Breast epithelium (tissue), 4 donors: ENCODE measurements at regions not wholly inside any gene's neighbourhood (a gene's known extent, or its start where the extent isn't known, plus 50 kb on each side); places are given as distances from the start of the nearest gene placed in this dataset.

Experiments used
- DNase-seq, 2 donors: peaks; one replicate each; pipeline ENCODE4 v3.0.0-alpha.2; 2019; ENCODE audit warnings: low spot score in 2 of 2
- H3K27ac ChIP-seq, 2 donors: fragments of 200-600 bp; sonication (generic) in 1 of 2; one replicate each; pipeline ENCODE4 v1.5.1; 2016 to 2019; ENCODE audit warnings: mild to moderate bottlenecking in 1 of 2
- H3K27me3 ChIP-seq, 2 donors: fragments of 200-600 bp; sonication (generic) in 1 of 2; one replicate each; pipeline versions ENCODE4 v1.5.1 to v1.6.0; 2017 to 2019; ENCODE audit warnings: control low read depth in 1 of 2, mild to moderate bottlenecking in 1 of 2
- H3K36me3 ChIP-seq: fragments of 200-600 bp; one replicate; pipeline ENCODE4 v1.5.1; 2019
- H3K4me1 ChIP-seq, 2 donors: fragments of 200-600 bp; sonication (generic); one replicate each; pipeline ENCODE4 v1.5.1; 2016 to 2019; ENCODE audit warnings: control low read depth in 1 of 2
- H3K4me3 ChIP-seq, 3 donors: fragments of 200-600 bp; sonication (generic); 1 replicate in 2 of 3; 2 replicates in 1 of 3; pipeline ENCODE4 v1.5.1; 2016 to 2019; ENCODE audit warnings: mild to moderate bottlenecking in 3 of 3, moderate library complexity in 2 of 3
- H3K9me3 ChIP-seq, 2 donors: fragments of 200-600 bp; sonication (generic) in 1 of 2; one replicate each; pipeline ENCODE4 v1.5.1; 2016 to 2019; ENCODE audit warnings: control low read depth in 1 of 2
- CTCF ChIP-seq, 3 donors: fragments of 450-650 bp; IDR thresholded peaks; one replicate each; pipeline ENCODE4 v1.5.1; 2016 to 2017; ENCODE audit warnings: antibody characterized with exemption in 3 of 3, mild to moderate bottlenecking in 3 of 3, moderate library complexity in 3 of 3
- POLR2A ChIP-seq: fragments of 450-650 bp; IDR thresholded peaks from one replicate; pipeline ENCODE4 v1.6.1; 2016; ENCODE audit warnings: antibody characterized with exemption, mild to moderate bottlenecking, moderate library complexity
- POLR2AphosphoS5 ChIP-seq, 3 donors: sonication (generic); formaldehyde crosslinking; IDR thresholded peaks; one replicate each; pipeline ENCODE4 v1.6.1; 2017; ENCODE audit warnings: antibody characterized with exemption in 3 of 3
- intact Hi-C: fragments of 100-400 bp; cut with DNase I; formaldehyde crosslinking; loops from one replicate; pipeline ENCODE4 v1.15.1; 2023; ENCODE audit warnings: low total_unique reads

DNA sequence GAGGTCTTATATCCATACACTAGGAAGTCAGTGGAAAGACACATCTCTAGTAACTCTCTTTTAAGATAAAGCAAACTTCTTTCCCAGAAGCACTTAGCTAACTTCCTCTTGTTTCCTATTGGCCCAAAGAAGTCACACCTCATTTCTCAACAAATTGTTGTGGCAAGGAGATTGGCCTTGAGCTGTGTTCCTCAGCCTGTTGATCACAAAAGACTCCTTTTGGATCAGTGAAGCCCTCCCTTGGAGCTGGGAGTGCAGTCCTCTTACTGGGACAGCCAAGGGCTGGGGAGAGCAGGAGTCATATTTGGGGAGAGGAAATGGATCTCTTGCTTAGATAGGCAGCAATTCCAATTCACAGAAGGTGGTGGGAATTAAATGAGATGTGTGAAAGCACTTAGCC lies 51.2 kb upstream of the DAPL1 start:
- no peak for TF ChIP-seq CTCF (IDR thresholded peaks at IDR 0.05)
- no peak for TF ChIP-seq POLR2A
- TF ChIP-seq POLR2AphosphoS5 (IDR thresholded peaks at IDR 0.05): no peak
- intact Hi-C loops: no loop called here

DNA sequence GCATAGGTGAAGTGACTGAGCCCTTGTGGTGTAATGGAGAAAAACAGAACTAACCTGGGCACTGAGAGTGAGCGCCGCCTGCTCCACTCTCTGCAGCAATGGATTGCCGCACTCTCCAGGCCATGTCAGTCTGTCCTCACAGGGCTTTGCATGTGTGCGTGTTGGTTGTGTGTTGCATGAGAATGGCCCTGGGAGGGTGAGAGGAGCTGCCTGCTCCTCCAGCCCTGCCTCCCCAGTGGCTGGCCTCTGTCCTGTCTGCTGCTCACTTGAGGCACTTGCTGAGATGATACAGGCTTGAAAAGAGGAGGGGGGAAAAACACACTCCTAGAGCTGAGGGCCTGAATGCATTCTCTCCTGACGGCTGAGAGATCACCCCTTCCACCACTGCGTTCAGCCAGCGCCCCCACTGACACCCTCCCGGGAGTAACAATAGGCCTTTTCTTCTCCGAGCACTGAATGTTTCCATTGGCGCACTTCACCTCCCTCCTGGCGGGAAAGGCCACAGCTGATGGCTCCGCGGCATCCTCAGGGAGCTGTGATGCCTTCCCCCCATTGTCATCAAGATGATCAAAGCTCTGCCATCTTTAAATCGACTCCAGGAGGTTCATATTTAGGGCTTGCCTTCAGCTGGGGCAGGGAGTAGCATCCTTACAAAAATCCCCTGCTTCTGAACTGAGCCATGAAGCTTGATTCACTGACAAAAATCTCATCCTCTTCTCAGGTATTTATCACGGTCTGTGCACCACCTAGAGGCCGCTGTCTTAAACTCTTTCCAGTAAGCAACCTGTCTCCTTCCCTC lies 49.9 kb upstream of the DAPL1 start:
- intact Hi-C loops: no loop called here
- DNase-seq: peak in 1 of 2 donors; percentile 60

More for the DNA sequence above, 51.2 kb upstream of the DAPL1 start:
- no peak for DNase-seq
- H3K27ac ChIP-seq: peak overlapping the region; percentile 0 to 53
- H3K36me3 ChIP-seq: no peaks in the 10 kb centered on the region
- H3K27me3 ChIP-seq: no peaks in the 10 kb centered on the region
- H3K4me3 ChIP-seq: no peak overlapping the region
- no peaks in the 10 kb centered on the region for H3K9me3 ChIP-seq
- H3K4me1 ChIP-seq: no peaks in the 10 kb centered on the region

More for the DNA sequence above, 49.9 kb upstream of the DAPL1 start:
- Histone ChIP-seq H3K4me1 (no peaks in the 10 kb centered on the region), H3K27me3 (no peaks in the 10 kb centered on the region), H3K36me3 (no peaks in the 10 kb centered on the region), H3K9me3 (no peaks in the 10 kb centered on the region), H3K4me3 (no peak overlapping the region), H3K27ac (no peak overlapping the region)
- TF ChIP-seq POLR2AphosphoS5 (IDR thresholded peaks at IDR 0.05): no peak
- peak; percentile 15 to 77 (median 73) for TF ChIP-seq CTCF (IDR thresholded peaks at IDR 0.05)
- TF ChIP-seq POLR2A: no peak
